ENCODE measurements at regions not wholly inside any gene's neighbourhood (a gene's known extent, or its start where the extent isn't known, plus 50 kb on each side); places are given as distances from the start of the nearest gene placed in this dataset.

- BruUV-seq (replicated peaks): no TSS peak
- Histone ChIP-seq H3K9me1 (ENCODE audit: control insufficient read depth, insufficient read depth, low read length) (no peaks in the 10 kb centered on the region), H3K4me1 (replicated peaks in 1 of 2; ENCODE audit: control insufficient read depth in 2 of 2, insufficient read depth in 2 of 2, low read length in 2 of 2) (no peaks in the 10 kb centered on the region; a peak in 2 of 5 replicates), H3K27ac (ENCODE audit: extremely low read depth, low read depth, low read length) (no peak overlapping the region), H4K20me1 (replicated peaks; ENCODE audit: control insufficient read depth, insufficient read depth, low read length) (no peaks in the 10 kb centered on the region), H3K36me3 (ENCODE audit: control insufficient read depth, insufficient read depth, low read length) (no peaks in the 10 kb centered on the region), H3K4me3 (no peak overlapping the region), H3K9ac (ENCODE audit: insufficient read depth in 1 of 2, low read depth in 2 of 2, low read length in 2 of 2) (no peak overlapping the region), H3K4me2 (ENCODE audit: insufficient read depth, low read length) (no peak overlapping the region), H3K79me2 (ENCODE audit: control insufficient read depth, insufficient read depth, low read length) (no peaks in the 10 kb centered on the region), H3K9me3 (replicated peaks; ENCODE audit: control insufficient read depth, insufficient read depth, low read depth, low read length) (no peaks in the 10 kb centered on the region), H2AFZ (ENCODE audit: low read depth, low read length) (no peak overlapping the region), H3K27me3 (ENCODE audit: control insufficient read depth in 2 of 2, insufficient read depth in 2 of 2, low read length in 2 of 2) (peaks cover 0 to under 1% of the 10 kb centered on the region in 2 experiments; a peak in 4 of 5 replicates)
- POLR2A ChIA-PET: no interaction called here
- WGBS (ENCODE audit: insufficient coverage, low coverage, missing lambda C conversion rate): 6% methylated on average over 6 of the region's 6 CpGs
- FAIRE-seq (no peak), DNase-seq (ENCODE audit: extremely low read depth in 1 of 4, low spot score in 3 of 4) (no peak), ATAC-seq (no peak)
- CTCF ChIA-PET (ENCODE audit: low intra/inter-chr PET ratio): no interaction called here
- intact Hi-C loops (cut with micrococcal nuclease) (no loop called here), in situ Hi-C loops (cut with MboI) (no loop called here)
- TF ChIP-seq NFE2 (IDR thresholded peaks at IDR 0.05; ENCODE audit: low read depth) (no peak), TAF15 (IDR thresholded peaks at IDR 0.05; ENCODE audit: low read depth, low read length) (no peak), NR3C1 (CRISPR knock-in tag; IDR thresholded peaks at IDR 0.05) (no peak), PRPF4 (IDR thresholded peaks at IDR 0.05; ENCODE audit: insufficient read depth, low read depth, low read length, poor library complexity, severe bottlenecking) (no peak), MTA1 (IDR thresholded peaks at IDR 0.05; ENCODE audit: borderline replicate concordance) (no peak), ZFP1 (CRISPR knock-in tag; IDR thresholded peaks at IDR 0.05) (no peak), CBX8 (IDR thresholded peaks at IDR 0.05; ENCODE audit: borderline replicate concordance, extremely low read depth, low read depth, low read length, poor library complexity, severe bottlenecking) (no peak)
- TF ChIP-seq, protein P1, sequence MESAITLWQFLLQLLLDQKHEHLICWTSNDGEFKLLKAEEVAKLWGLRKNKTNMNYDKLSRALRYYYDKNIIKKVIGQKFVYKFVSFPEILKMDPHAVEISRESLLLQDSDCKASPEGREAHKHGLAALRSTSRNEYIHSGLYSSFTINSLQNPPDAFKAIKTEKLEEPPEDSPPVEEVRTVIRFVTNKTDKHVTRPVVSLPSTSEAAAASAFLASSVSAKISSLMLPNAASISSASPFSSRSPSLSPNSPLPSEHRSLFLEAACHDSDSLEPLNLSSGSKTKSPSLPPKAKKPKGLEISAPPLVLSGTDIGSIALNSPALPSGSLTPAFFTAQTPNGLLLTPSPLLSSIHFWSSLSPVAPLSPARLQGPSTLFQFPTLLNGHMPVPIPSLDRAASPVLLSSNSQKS (CRISPR knock-in tag; IDR thresholded peaks at IDR 0.05): no peak
These were observed 98.3 kb downstream of the SPTSSA start for GRCh38 chr14:34363733-34364134.

Measured in K562 (cell line).